ENCODE measurements at regions not wholly inside any gene's neighbourhood (a gene's known extent, or its start where the extent isn't known, plus 50 kb on each side); places are given as distances from the start of the nearest gene placed in this dataset.
"Not testable (repeated sequence)": the region's sequence is repeated elsewhere in the genome, so short reads cannot be mapped to it uniquely, and the experiment has no call there.

DNA sequence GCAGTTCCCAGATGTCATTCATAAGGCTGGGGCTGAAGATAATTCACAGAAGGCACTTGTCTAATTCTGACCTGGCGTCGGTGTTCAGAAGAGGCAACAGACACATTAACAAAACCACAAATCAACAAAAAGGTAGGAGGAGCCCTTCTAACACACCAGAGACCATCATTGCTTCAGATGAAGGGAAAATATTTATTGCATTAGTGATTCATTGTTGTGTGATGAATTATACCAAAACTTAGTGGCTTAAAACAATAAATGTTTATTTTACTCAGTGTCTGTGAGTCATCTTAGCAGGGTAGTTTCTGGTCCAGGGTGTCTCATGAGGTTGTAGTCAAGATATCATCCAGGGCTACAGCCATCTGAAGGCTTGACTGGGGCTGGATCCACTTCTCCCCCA is 91.3 kb upstream of the KIF2A start:
- TF ChIP-seq, protein P1, sequence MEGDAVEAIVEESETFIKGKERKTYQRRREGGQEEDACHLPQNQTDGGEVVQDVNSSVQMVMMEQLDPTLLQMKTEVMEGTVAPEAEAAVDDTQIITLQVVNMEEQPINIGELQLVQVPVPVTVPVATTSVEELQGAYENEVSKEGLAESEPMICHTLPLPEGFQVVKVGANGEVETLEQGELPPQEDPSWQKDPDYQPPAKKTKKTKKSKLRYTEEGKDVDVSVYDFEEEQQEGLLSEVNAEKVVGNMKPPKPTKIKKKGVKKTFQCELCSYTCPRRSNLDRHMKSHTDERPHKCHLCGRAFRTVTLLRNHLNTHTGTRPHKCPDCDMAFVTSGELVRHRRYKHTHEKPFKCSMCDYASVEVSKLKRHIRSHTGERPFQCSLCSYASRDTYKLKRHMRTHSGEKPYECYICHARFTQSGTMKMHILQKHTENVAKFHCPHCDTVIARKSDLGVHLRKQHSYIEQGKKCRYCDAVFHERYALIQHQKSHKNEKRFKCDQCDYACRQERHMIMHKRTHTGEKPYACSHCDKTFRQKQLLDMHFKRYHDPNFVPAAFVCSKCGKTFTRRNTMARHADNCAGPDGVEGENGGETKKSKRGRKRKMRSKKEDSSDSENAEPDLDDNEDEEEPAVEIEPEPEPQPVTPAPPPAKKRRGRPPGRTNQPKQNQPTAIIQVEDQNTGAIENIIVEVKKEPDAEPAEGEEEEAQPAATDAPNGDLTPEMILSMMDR (conservative IDR thresholded peaks at IDR 0.05): no peak
- H3K36me3 Mint-ChIP-seq (ENCODE audit: low read depth): no peaks in the 10 kb centered on the region
- Histone ChIP-seq H3K36me3 (ENCODE audit: control insufficient read depth, insufficient read depth, low read length) (no peaks in the 10 kb centered on the region), H3K4me1 (ENCODE audit: control insufficient read depth, insufficient read depth, low read length) (no peaks in the 10 kb centered on the region), H3K9ac (ENCODE audit: extremely low read depth, low read length, poor library complexity, severe bottlenecking) (no peak overlapping the region), H3K9me3 (ENCODE audit: control insufficient read depth, low read length) (no peaks in the 10 kb centered on the region), H3K27me3 (ENCODE audit: control insufficient read depth, insufficient read depth, low read length, poor library complexity, severe bottlenecking) (no peaks in the 10 kb centered on the region), H3K4me3 (ENCODE audit: low read length) (no peak overlapping the region), H3K27ac (ENCODE audit: low read depth, low read length) (no peak overlapping the region)
- H3K4me1 Mint-ChIP-seq: peaks cover 12% of the 10 kb centered on the region
- H3K4me3 Mint-ChIP-seq: no peak overlapping the region
- H3K27ac Mint-ChIP-seq: no peak overlapping the region
- 97% methylated on average over 2 of the region's 2 CpGs; no CpG with 5 or more reads in 1 of the 2 experiments for WGBS, 2 experiments (ENCODE audit: insufficient coverage in 1 of 2, insufficient read length in 1 of 2)
- peaks cover 2% of the 10 kb centered on the region for H3K27me3 Mint-ChIP-seq (ENCODE audit: insufficient read depth)
- no peaks in the 10 kb centered on the region for H3K9me3 Mint-ChIP-seq
- DNase-seq: no peak

DNA sequence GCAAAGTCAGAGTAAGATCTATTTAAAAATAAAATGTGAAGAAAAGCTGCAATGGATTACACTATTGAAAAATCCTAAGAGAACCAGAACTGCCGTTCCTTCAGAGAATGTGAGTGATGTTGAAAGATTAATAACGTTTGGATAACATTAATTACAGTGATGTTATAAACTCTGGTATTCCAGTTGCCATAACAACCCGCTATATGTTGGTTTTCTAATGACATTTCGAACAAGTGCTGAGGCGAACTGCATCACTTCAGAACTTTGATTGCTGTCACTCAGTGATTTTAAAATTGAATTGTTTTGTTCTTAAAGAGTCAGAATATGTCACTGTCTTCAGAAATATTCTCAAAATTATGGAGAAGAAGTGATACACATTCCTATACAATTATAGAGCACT is 89.4 kb upstream of the KIF2A start:
- not testable (repeated sequence) for H3K36me3 Mint-ChIP-seq (ENCODE audit: low read depth); H3K4me3 ChIP-seq (ENCODE audit: low read length); H3K36me3 ChIP-seq (ENCODE audit: control insufficient read depth, insufficient read depth, low read length); H3K27me3 ChIP-seq (ENCODE audit: control insufficient read depth, insufficient read depth, low read length, poor library complexity, severe bottlenecking); H3K9me3 Mint-ChIP-seq; H3K4me3 Mint-ChIP-seq; H3K27me3 Mint-ChIP-seq (ENCODE audit: insufficient read depth); H3K27ac ChIP-seq (ENCODE audit: low read depth, low read length); H3K27ac Mint-ChIP-seq; DNase-seq; H3K9ac ChIP-seq (ENCODE audit: extremely low read depth, low read length, poor library complexity, severe bottlenecking); H3K9me3 ChIP-seq (ENCODE audit: control insufficient read depth, low read length); H3K4me1 ChIP-seq (ENCODE audit: control insufficient read depth, insufficient read depth, low read length)
- whole genome bisulfite sequencing, 2 experiments (ENCODE audit: insufficient coverage in 1 of 2, insufficient read length in 1 of 2): 64% methylated on average over 2 of the region's 5 CpGs; no CpG with 5 or more reads in 1 of the 2 experiments
- H3K4me1 Mint-ChIP-seq: peaks cover 12% of the 10 kb centered on the region

DNA sequence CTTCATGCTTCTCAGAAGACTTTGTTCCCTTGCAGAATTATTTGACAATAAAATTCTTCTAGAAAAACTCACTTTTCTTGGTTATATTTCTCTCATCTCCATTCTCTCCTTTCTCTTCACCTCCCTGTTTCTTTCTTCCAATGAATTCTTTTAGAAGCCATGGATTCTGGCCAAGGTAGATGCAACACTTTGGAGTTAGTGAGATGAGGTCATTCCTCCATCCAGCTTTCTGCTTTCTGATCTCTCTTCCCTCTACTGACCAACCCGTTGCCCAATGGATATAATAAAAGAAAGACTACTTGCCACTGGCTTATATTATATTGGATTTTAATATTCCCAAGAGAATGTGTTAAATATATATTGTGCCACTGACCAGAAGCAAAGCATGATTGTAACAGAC is 88.9 kb upstream of the KIF2A start:
- peaks cover 12% of the 10 kb centered on the region for H3K4me1 Mint-ChIP-seq
- not testable (repeated sequence) for H3K27ac Mint-ChIP-seq
- no CpG with 5 or more reads among the region's 1 CpG for WGBS, 2 experiments (ENCODE audit: insufficient coverage in 1 of 2, insufficient read length in 1 of 2)

GRCh38 chr5:62218860-62219259 is 87.1 kb upstream of the KIF2A start:
- H3K36me3 ChIP-seq (ENCODE audit: control insufficient read depth, insufficient read depth, low read length); H3K4me3 ChIP-seq (ENCODE audit: low read length); H3K4me1 ChIP-seq (ENCODE audit: control insufficient read depth, insufficient read depth, low read length); H3K9me3 ChIP-seq (ENCODE audit: control insufficient read depth, low read length); H3K27me3 Mint-ChIP-seq (ENCODE audit: insufficient read depth); H3K36me3 Mint-ChIP-seq (ENCODE audit: low read depth); H3K27me3 ChIP-seq (ENCODE audit: control insufficient read depth, insufficient read depth, low read length, poor library complexity, severe bottlenecking); H3K4me3 Mint-ChIP-seq; H3K9me3 Mint-ChIP-seq; H3K9ac ChIP-seq (ENCODE audit: extremely low read depth, low read length, poor library complexity, severe bottlenecking); H3K27ac ChIP-seq (ENCODE audit: low read depth, low read length): not testable (repeated sequence)
- Mint-ChIP-seq H3K4me1 (peaks cover 12% of the 10 kb centered on the region), H3K27ac (peak overlapping the region; percentile 74)
- 0 to 28% methylated on average over 1 to 3 of the region's 3 CpGs for WGBS, 2 experiments (ENCODE audit: insufficient coverage in 1 of 2, insufficient read length in 1 of 2)
- DNase-seq: peak; percentile 54

More for the DNA sequence above, 88.9 kb upstream of the KIF2A start:
- H3K4me1 ChIP-seq (ENCODE audit: control insufficient read depth, insufficient read depth, low read length); H3K4me3 Mint-ChIP-seq; H3K36me3 Mint-ChIP-seq (ENCODE audit: low read depth); H3K4me3 ChIP-seq (ENCODE audit: low read length); H3K36me3 ChIP-seq (ENCODE audit: control insufficient read depth, insufficient read depth, low read length); H3K9ac ChIP-seq (ENCODE audit: extremely low read depth, low read length, poor library complexity, severe bottlenecking); H3K27me3 Mint-ChIP-seq (ENCODE audit: insufficient read depth); H3K9me3 ChIP-seq (ENCODE audit: control insufficient read depth, low read length); H3K9me3 Mint-ChIP-seq; H3K27ac ChIP-seq (ENCODE audit: low read depth, low read length); DNase-seq; H3K27me3 ChIP-seq (ENCODE audit: control insufficient read depth, insufficient read depth, low read length, poor library complexity, severe bottlenecking): not testable (repeated sequence)

DNA sequence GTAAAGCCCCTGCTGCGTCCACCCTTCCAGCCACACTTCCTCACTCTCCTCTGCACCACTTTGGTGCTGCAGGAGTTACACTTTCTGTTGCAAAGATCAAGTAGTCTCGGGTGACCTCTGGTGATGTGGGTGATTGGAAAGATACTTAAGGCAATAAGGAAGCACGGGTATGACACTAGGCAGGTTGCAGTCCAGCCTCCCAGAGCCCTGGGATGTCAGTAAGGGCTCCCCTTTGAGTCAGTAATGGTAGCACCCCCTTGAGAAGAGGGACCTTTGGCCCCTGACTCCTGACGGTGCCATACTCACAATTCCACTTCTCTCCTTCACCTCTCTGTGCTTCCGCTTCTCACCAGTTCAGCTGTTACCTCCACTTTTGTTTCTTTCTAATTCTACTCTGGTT is 84.1 kb upstream of the KIF2A start:
- H3K4me3 Mint-ChIP-seq; H3K4me3 ChIP-seq (ENCODE audit: low read length); H3K27ac Mint-ChIP-seq; H3K9me3 Mint-ChIP-seq; H3K36me3 Mint-ChIP-seq (ENCODE audit: low read depth); H3K4me1 ChIP-seq (ENCODE audit: control insufficient read depth, insufficient read depth, low read length); H3K36me3 ChIP-seq (ENCODE audit: control insufficient read depth, insufficient read depth, low read length); H3K9me3 ChIP-seq (ENCODE audit: control insufficient read depth, low read length); H3K27me3 Mint-ChIP-seq (ENCODE audit: insufficient read depth); H3K9ac ChIP-seq (ENCODE audit: extremely low read depth, low read length, poor library complexity, severe bottlenecking); H3K27ac ChIP-seq (ENCODE audit: low read depth, low read length); H3K27me3 ChIP-seq (ENCODE audit: control insufficient read depth, insufficient read depth, low read length, poor library complexity, severe bottlenecking); DNase-seq: not testable (repeated sequence)
- peaks cover 12% of the 10 kb centered on the region for H3K4me1 Mint-ChIP-seq
- 94 to 100% methylated on average over 1 to 5 of the region's 5 CpGs for WGBS, 2 experiments (ENCODE audit: insufficient coverage in 1 of 2, insufficient read length in 1 of 2)

- H3K4me3 Mint-ChIP-seq; H3K36me3 ChIP-seq (ENCODE audit: control insufficient read depth, insufficient read depth, low read length); H3K27ac ChIP-seq (ENCODE audit: low read depth, low read length); H3K36me3 Mint-ChIP-seq (ENCODE audit: low read depth); H3K9me3 Mint-ChIP-seq; H3K9ac ChIP-seq (ENCODE audit: extremely low read depth, low read length, poor library complexity, severe bottlenecking); H3K4me1 ChIP-seq (ENCODE audit: control insufficient read depth, insufficient read depth, low read length); H3K9me3 ChIP-seq (ENCODE audit: control insufficient read depth, low read length); H3K27me3 ChIP-seq (ENCODE audit: control insufficient read depth, insufficient read depth, low read length, poor library complexity, severe bottlenecking); H3K4me3 ChIP-seq (ENCODE audit: low read length); H3K27ac Mint-ChIP-seq; H3K27me3 Mint-ChIP-seq (ENCODE audit: insufficient read depth); DNase-seq: not testable (repeated sequence)
- 89% methylated on average over 1 of the region's 2 CpGs; no CpG with 5 or more reads in 1 of the 2 experiments for WGBS, 2 experiments (ENCODE audit: insufficient coverage in 1 of 2, insufficient read length in 1 of 2)
- H3K4me1 Mint-ChIP-seq: peaks cover 12% of the 10 kb centered on the region
Measured at GRCh38 chr5:62222305-62222704, 83.7 kb upstream of the KIF2A start.
